ENCODE measurements at regions not wholly inside any gene's neighbourhood (a gene's known extent, or its start where the extent isn't known, plus 50 kb on each side); places are given as distances from the start of the nearest gene placed in this dataset.

DNA sequence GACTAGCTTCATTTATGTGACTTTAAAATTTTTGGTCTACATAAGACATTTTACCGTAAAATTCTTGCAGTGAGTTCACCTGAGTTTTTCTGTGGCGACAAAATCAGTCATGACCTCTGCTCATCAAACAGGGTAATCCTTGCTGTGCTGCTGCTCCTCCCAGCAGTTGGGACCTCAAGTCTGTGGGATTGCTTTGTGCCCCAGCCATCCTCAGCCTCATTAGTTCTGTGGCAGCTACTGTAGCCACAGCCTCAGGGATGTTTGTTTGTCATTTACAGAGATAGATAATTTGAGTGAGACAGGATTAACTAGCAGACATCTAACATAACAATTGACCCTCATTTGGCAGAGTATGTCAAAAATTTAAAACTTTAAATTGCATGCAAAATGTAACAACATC lies 357.0 kb downstream of the PCNX1 start:
- no peak for TF ChIP-seq POLR2AphosphoS5 (IDR thresholded peaks at IDR 0.05; ENCODE audit: insufficient read depth, low read depth, low read length)
- TF ChIP-seq MYC (IDR thresholded peaks at IDR 0.05; ENCODE audit: low read depth, low read length), result no peak
- no peak for TF ChIP-seq MAX (IDR thresholded peaks at IDR 0.05; ENCODE audit: insufficient read depth, insufficient read length)
- TF ChIP-seq POLR2A (IDR thresholded peaks at IDR 0.05; ENCODE audit: low read depth, low read length), result no peak
